Astrocyte of the cerebellum (primary cell): ENCODE measurements at regions not wholly inside any gene's neighbourhood (a gene's known extent, or its start where the extent isn't known, plus 50 kb on each side); places are given as distances from the start of the nearest gene placed in this dataset.

Experiments
- DNase-seq: peaks from one replicate; pipeline ENCODE4 v3.0.0-alpha.2; 2011; ENCODE audit warnings: low read depth
- H3K4me3 ChIP-seq: 2 replicates; pipeline ENCODE4 v1.5.1; 2011; ENCODE audit warnings: mild to moderate bottlenecking, low read depth, low read length, moderate library complexity
- CTCF ChIP-seq: IDR thresholded peaks from 2 replicates; pipeline ENCODE4 v1.5.1; 2012; ENCODE audit warnings: low read length, low read depth, moderate library complexity, mild to moderate bottlenecking; ENCODE audit errors: missing control alignments
- in situ Hi-C: cut with HindIII; loops from 2 replicates; pipeline ENCODE4 v1.10.0; 2017; ENCODE audit warnings: low sequenced_read_pairs

GRCh38 chr11:82601711-82602110 is 132.0 kb downstream of the FAM181B start:
- no peak overlapping the region for H3K4me3 ChIP-seq
- in situ Hi-C loops = no loop called here
- no peak for TF ChIP-seq CTCF
- DNase-seq = no peak

GRCh38 chr11:82599836-82600235 is 133.8 kb downstream of the FAM181B start:
- no peak for TF ChIP-seq CTCF
- no peak overlapping the region for H3K4me3 ChIP-seq
- in situ Hi-C loops = no loop called here
- no peak for DNase-seq

- no peak for TF ChIP-seq CTCF
- H3K4me3 ChIP-seq = no peak overlapping the region
- in situ Hi-C loops = no loop called here
- no peak for DNase-seq
Observed at GRCh38 chr11:82586581-82586980, 147.1 kb downstream of the FAM181B start.

GRCh38 chr11:82577246-82577645 is 156.4 kb downstream of the FAM181B start:
- no peak for DNase-seq
- in situ Hi-C loops = no loop called here
- no peak for TF ChIP-seq CTCF
- no peak overlapping the region for H3K4me3 ChIP-seq

- in situ Hi-C loops = no loop called here
- H3K4me3 ChIP-seq = no peak overlapping the region
- DNase-seq = no peak
- TF ChIP-seq CTCF = no peak
Observed at GRCh38 chr11:82560836-82561235, 172.8 kb downstream of the FAM181B start.

- in situ Hi-C loops = no loop called here
- TF ChIP-seq CTCF = no peak
- DNase-seq = no peak
Observed at GRCh38 chr11:82559609-82560008, 174.1 kb downstream of the FAM181B start.

GRCh38 chr11:82557274-82557673 is 176.4 kb downstream of the FAM181B start:
- in situ Hi-C loops = no loop called here
- no peak for TF ChIP-seq CTCF
- DNase-seq = no peak
- H3K4me3 ChIP-seq = no peak overlapping the region

More at GRCh38 chr11:82559609-82560008, 174.1 kb downstream of the FAM181B start:
- no peak overlapping the region for H3K4me3 ChIP-seq
